Osteocyte (in vitro differentiated cells): ENCODE measurements at regions not wholly inside any gene's neighbourhood (a gene's known extent, or its start where the extent isn't known, plus 50 kb on each side); places are given as distances from the start of the nearest gene placed in this dataset.
"Not testable (repeated sequence)": the region's sequence is repeated elsewhere in the genome, so short reads cannot be mapped to it uniquely, and the experiment has no call there.

Source experiments
- DNase-seq: peaks from one replicate; pipeline ENCODE4 v3.0.0; 2021; ENCODE audit warnings: mixed read lengths; ENCODE audit not compliant: unreplicated experiment; ENCODE audit errors: extremely low spot score
- H3K27ac Mint-ChIP-seq: one replicate; pipeline ENCODE4 v1.8.0; 2021; ENCODE audit warnings: mild to moderate bottlenecking, mixed read lengths; ENCODE audit not compliant: unreplicated experiment
- H3K27me3 Mint-ChIP-seq: one replicate; pipeline ENCODE4 v1.8.0; 2021; ENCODE audit warnings: mixed read lengths; ENCODE audit not compliant: unreplicated experiment
- H3K36me3 Mint-ChIP-seq: one replicate; pipeline ENCODE4 v1.8.0; 2021; ENCODE audit warnings: mixed read lengths; ENCODE audit not compliant: unreplicated experiment
- H3K4me1 Mint-ChIP-seq: one replicate; pipeline ENCODE4 v1.8.0; 2021; ENCODE audit warnings: mixed read lengths; ENCODE audit not compliant: unreplicated experiment
- H3K4me3 Mint-ChIP-seq: one replicate; pipeline ENCODE4 v1.8.0; 2021; ENCODE audit warnings: mild to moderate bottlenecking, moderate library complexity, mixed read lengths; ENCODE audit not compliant: unreplicated experiment
- H3K9me3 Mint-ChIP-seq: one replicate; pipeline ENCODE4 v1.8.0; 2021; ENCODE audit warnings: mixed read lengths; ENCODE audit not compliant: unreplicated experiment
- TF ChIP-seq, protein P1 (sequence below): fragments of 200-600 bp; sonication (generic); IDR thresholded peaks from 2 replicates; pipeline ENCODE4 v1.5.0; 2021; ENCODE audit warnings: antibody characterized with exemption, mild to moderate bottlenecking, moderate library complexity

DNA sequence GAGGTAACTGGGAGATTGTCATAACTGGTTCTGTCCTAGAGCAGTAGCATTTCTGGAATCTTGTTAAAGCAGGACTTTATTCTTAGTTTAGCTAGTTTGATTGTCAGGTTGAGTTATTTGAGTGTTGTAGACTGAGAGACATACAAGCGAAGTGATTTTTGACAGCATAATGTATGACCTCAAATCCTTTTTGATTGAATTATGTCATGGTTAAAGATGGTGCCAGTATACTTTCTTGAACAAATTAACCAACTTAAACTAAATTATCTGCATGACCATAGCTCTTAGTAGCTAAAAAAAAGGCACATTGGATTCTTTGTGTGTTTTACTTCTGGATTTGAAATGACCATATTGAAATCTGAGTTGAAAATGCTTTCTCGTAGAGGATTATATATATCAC lies 626.6 kb downstream of the TMTC2 start:
- Mint-ChIP-seq H3K4me3 (no peak overlapping the region), H3K36me3 (no peaks in the 10 kb centered on the region), H3K27ac (no peak overlapping the region), H3K4me1 (no peaks in the 10 kb centered on the region), H3K27me3 (no peaks in the 10 kb centered on the region), H3K9me3 (no peaks in the 10 kb centered on the region)
- TF ChIP-seq, protein P1, sequence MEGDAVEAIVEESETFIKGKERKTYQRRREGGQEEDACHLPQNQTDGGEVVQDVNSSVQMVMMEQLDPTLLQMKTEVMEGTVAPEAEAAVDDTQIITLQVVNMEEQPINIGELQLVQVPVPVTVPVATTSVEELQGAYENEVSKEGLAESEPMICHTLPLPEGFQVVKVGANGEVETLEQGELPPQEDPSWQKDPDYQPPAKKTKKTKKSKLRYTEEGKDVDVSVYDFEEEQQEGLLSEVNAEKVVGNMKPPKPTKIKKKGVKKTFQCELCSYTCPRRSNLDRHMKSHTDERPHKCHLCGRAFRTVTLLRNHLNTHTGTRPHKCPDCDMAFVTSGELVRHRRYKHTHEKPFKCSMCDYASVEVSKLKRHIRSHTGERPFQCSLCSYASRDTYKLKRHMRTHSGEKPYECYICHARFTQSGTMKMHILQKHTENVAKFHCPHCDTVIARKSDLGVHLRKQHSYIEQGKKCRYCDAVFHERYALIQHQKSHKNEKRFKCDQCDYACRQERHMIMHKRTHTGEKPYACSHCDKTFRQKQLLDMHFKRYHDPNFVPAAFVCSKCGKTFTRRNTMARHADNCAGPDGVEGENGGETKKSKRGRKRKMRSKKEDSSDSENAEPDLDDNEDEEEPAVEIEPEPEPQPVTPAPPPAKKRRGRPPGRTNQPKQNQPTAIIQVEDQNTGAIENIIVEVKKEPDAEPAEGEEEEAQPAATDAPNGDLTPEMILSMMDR = no peak
- no peak for DNase-seq

DNA sequence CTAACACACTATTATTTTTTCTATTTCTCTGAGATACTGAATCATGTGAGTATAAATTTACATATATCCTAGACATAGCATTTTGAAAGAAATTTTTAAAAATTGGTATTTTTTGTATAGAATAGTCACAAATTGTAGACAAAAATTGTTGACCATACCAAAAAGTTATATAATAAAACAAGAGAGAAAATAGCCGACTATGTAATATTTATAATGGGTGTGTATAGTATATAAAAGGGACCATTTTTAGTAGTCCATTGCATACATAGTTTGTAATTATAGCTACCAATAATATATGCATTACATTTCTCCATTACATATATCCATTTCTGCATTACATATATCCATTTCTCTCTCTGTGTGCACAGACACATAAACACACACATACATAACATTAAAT lies 590.2 kb downstream of the TMTC2 start:
- Mint-ChIP-seq H3K36me3 (no peaks in the 10 kb centered on the region), H3K27ac (no peak overlapping the region), H3K27me3 (no peaks in the 10 kb centered on the region), H3K4me3 (no peak overlapping the region), H3K9me3 (peaks cover 15% of the 10 kb centered on the region), H3K4me1 (no peaks in the 10 kb centered on the region)
- TF ChIP-seq, protein P1 = no peak
- no peak for DNase-seq

DNA sequence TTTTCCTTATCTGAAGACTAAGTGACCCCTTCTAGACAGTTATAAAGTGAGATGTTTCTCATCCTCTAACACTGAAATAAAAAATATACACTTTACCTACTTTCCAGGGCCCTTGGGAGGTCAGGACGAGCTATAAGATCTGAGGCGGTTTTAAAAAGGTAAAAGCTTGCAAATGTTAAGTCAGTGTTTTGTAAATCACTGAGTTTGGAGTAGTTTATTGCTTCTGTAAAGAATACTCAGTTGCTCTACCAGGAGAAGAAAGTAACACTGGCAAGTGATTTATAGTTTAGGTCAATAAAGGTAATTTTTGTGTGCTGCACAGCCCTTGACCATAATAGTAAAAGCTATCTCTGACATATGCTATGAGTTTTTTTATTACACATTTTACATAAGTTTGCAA lies 584.5 kb downstream of the TMTC2 start:
- Mint-ChIP-seq H3K4me3 (no peak overlapping the region), H3K4me1 (no peaks in the 10 kb centered on the region), H3K27me3 (no peaks in the 10 kb centered on the region), H3K9me3 (peaks cover 15% of the 10 kb centered on the region), H3K27ac (no peak overlapping the region), H3K36me3 (no peaks in the 10 kb centered on the region)
- DNase-seq = no peak
- TF ChIP-seq, protein P1 = no peak

DNA sequence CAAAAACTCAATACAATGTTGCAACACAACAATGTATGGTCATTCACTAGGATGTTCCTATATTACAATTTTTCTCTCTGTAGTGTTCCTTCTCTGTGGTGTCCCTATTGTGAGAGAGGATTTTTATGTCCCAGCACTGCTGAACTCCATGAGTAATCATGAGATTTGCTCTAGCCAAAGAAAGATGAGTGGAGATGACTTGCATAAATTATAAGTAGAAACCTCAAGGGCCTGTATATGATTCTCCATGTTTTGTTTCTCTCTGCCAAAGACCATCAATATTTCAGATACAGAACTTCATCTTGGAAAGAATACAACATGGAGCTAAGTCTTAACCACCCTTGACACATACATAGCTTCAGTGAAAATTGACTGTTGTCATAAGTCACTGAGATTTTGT lies 579.1 kb downstream of the TMTC2 start:
- H3K4me3 Mint-ChIP-seq = no peak overlapping the region
- DNase-seq = no peak
- no peak overlapping the region for H3K27ac Mint-ChIP-seq
- H3K36me3 Mint-ChIP-seq = no peaks in the 10 kb centered on the region
- TF ChIP-seq, protein P1 = no peak
- peaks cover 4% of the 10 kb centered on the region for H3K9me3 Mint-ChIP-seq
- H3K4me1 Mint-ChIP-seq = no peaks in the 10 kb centered on the region
- H3K27me3 Mint-ChIP-seq = no peaks in the 10 kb centered on the region

DNA sequence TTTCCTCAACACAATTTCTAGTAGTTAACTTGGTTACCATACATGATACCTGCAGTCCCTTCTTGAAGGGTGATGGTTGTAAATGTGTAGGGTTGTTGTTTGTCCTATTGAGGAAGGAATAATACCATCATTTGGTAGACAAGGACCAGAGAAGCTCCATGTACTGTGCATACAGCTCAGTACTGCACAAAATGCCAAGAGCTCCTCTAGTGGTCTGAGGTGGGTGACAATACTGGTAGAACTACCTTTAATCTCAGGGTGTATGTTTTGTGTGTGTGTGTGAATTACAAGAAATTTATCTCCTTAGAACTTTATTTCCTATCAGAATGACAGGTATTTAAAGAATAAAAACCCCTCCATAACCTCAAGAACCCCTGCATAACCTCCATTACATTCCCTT lies 575.3 kb downstream of the TMTC2 start:
- H3K4me1 Mint-ChIP-seq = no peaks in the 10 kb centered on the region
- H3K27me3 Mint-ChIP-seq = no peaks in the 10 kb centered on the region
- DNase-seq = no peak
- no peaks in the 10 kb centered on the region for H3K36me3 Mint-ChIP-seq
- TF ChIP-seq, protein P1 = peak; percentile 27
- H3K9me3 Mint-ChIP-seq = no peaks in the 10 kb centered on the region
- no peak overlapping the region for H3K4me3 Mint-ChIP-seq
- no peak overlapping the region for H3K27ac Mint-ChIP-seq

DNA sequence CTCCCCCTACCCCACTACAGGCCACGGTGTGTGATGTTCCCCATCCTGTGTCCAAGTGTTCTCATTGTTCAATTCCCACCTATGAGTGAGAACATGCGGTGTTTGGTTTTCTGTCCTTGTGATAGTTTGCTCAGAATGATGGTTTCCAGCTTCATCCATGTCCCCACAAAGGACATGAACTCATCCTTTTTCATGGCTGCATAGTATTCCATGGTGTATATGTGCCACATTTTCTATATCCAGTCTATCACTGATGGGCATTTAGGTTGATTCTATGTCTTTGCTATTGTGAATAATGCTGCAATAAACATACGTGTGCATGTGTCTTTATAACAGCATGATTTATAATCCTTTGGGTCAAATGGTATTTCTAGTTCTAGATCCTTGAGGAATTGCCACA lies 573.4 kb downstream of the TMTC2 start:
- H3K27me3 Mint-ChIP-seq, H3K9me3 Mint-ChIP-seq, H3K4me1 Mint-ChIP-seq, DNase-seq, H3K4me3 Mint-ChIP-seq, H3K27ac Mint-ChIP-seq, H3K36me3 Mint-ChIP-seq: not testable (repeated sequence)
